ENCODE measurements at regions not wholly inside any gene's neighbourhood (a gene's known extent, or its start where the extent isn't known, plus 50 kb on each side); places are given as distances from the start of the nearest gene placed in this dataset.

DNA sequence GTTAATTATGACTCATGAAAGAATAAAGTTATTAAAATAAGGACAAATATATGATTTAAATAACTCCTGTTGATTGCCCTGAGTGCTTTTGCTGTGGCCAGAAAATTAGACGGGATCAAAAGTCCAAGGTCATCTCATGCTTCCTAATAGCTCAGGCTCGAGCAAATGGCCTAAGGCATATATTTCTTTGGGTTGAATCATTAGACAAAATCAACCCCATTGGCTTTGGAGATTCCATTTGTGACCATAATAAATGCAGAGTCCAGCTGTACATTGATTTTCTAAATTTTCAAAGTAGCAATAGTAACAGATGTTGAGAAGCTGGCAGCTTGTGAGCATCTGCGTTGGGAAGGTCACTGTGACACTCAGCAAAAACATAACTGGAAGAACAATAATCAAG lies 464.5 kb upstream of the TGFBR2 start:
- Histone ChIP-seq H3K9me3 (no peaks in the 10 kb centered on the region), H3K36me3 (no peaks in the 10 kb centered on the region), H3K4me3 (no peak overlapping the region), H3K27ac (no peak overlapping the region), H3K4me1 (peaks cover 15% of the 10 kb centered on the region), H3K27me3 (no peaks in the 10 kb centered on the region)
- intact Hi-C loops (cut with DNase I), result no loop called here
- TF ChIP-seq POLR2A (IDR thresholded peaks at IDR 0.05), result no peak
- TF ChIP-seq CTCF (IDR thresholded peaks at IDR 0.05), result no peak
- no peak for TF ChIP-seq POLR2AphosphoS5 (IDR thresholded peaks at IDR 0.05; ENCODE audit: insufficient read depth in 1 of 2, low read depth in 1 of 2)
- no peak for DNase-seq (ENCODE audit: extremely low spot score in 2 of 2)

DNA sequence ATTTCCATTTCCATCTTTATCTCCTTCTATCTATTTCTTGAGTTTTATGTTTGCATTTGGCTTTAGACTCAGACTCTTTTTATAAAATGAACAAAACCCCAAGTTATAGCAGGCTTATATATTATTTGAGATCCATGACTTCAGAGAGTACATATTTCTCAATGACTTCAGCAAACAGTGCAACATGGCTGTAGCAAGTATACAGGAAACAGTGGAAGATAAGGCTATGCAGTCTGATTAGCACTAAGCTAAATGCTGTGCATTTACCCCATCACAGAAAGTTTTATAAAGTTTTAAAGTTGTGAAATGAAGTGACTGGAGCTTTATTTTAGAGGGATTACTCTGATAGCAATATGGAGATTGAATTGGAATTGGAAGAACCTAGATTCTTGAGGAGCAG lies 463.5 kb upstream of the TGFBR2 start:
- Histone ChIP-seq H3K36me3 (no peaks in the 10 kb centered on the region), H3K9me3 (no peaks in the 10 kb centered on the region), H3K4me3 (no peak overlapping the region), H3K4me1 (peaks cover 15% of the 10 kb centered on the region), H3K27ac (no peak overlapping the region), H3K27me3 (no peaks in the 10 kb centered on the region)
- DNase-seq (ENCODE audit: extremely low spot score in 2 of 2), result no peak
- TF ChIP-seq POLR2A (IDR thresholded peaks at IDR 0.05) (no peak), CTCF (IDR thresholded peaks at IDR 0.05) (no peak), POLR2AphosphoS5 (IDR thresholded peaks at IDR 0.05; ENCODE audit: insufficient read depth in 1 of 2, low read depth in 1 of 2) (no peak)
- intact Hi-C loops (cut with DNase I), result no loop called here

GRCh38 chr3:30145281-30145680 lies 461.1 kb upstream of the TGFBR2 start:
- intact Hi-C loops (cut with DNase I), result no loop called here
- TF ChIP-seq CTCF (IDR thresholded peaks at IDR 0.05), result no peak
- no peak for TF ChIP-seq POLR2AphosphoS5 (IDR thresholded peaks at IDR 0.05; ENCODE audit: insufficient read depth in 1 of 2, low read depth in 1 of 2)
- TF ChIP-seq POLR2A (IDR thresholded peaks at IDR 0.05), result no peak
- H3K27ac ChIP-seq, result no peak overlapping the region
- DNase-seq (ENCODE audit: extremely low spot score in 2 of 2), result no peak
- H3K4me3 ChIP-seq, result no peak overlapping the region
- no peaks in the 10 kb centered on the region for H3K9me3 ChIP-seq
- H3K4me1 ChIP-seq, result peaks cover 15% of the 10 kb centered on the region
- H3K27me3 ChIP-seq, result no peaks in the 10 kb centered on the region
- H3K36me3 ChIP-seq, result no peaks in the 10 kb centered on the region

- no peaks in the 10 kb centered on the region for H3K27me3 ChIP-seq
- TF ChIP-seq POLR2AphosphoS5 (IDR thresholded peaks at IDR 0.05; ENCODE audit: insufficient read depth in 1 of 2, low read depth in 1 of 2) (no peak), POLR2A (IDR thresholded peaks at IDR 0.05) (no peak), CTCF (IDR thresholded peaks at IDR 0.05) (no peak)
- intact Hi-C loops (cut with DNase I), result no loop called here
- H3K27ac ChIP-seq, result no peak overlapping the region
- DNase-seq (ENCODE audit: extremely low spot score in 2 of 2), result no peak
- no peaks in the 10 kb centered on the region for H3K9me3 ChIP-seq
- H3K4me1 ChIP-seq, result peaks cover 2% of the 10 kb centered on the region
- H3K4me3 ChIP-seq, result no peak overlapping the region
- H3K36me3 ChIP-seq, result no peaks in the 10 kb centered on the region
Observed at GRCh38 chr3:30146978-30147377, 459.4 kb upstream of the TGFBR2 start.

DNA sequence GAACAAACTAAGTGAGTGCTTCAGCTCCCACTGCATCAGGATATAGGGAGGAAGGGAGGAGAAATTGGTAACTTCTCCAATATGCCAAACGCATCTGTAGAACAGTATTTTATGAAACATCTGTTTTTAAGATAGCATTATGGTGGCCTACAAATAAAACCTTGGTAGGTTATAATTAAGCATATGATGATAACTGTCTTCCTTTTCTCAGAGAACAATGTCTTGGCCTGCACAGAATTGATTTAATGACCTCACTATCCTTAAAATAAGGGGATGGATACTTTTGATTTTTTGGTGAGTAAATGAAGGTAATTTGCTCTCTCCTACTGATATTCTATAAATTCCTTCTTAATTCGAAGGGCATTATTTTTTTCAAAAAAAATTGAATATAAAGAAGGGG lies 451.5 kb upstream of the TGFBR2 start:
- Histone ChIP-seq H3K27me3 (no peaks in the 10 kb centered on the region), H3K4me3 (no peak overlapping the region), H3K36me3 (no peaks in the 10 kb centered on the region), H3K27ac (no peak overlapping the region), H3K4me1 (no peaks in the 10 kb centered on the region), H3K9me3 (no peaks in the 10 kb centered on the region)
- no peak for DNase-seq (ENCODE audit: extremely low spot score in 2 of 2)
- intact Hi-C loops (cut with DNase I), result no loop called here
- no peak for TF ChIP-seq POLR2A (IDR thresholded peaks at IDR 0.05)
- no peak for TF ChIP-seq CTCF (IDR thresholded peaks at IDR 0.05)
- no peak for TF ChIP-seq POLR2AphosphoS5 (IDR thresholded peaks at IDR 0.05; ENCODE audit: insufficient read depth in 1 of 2, low read depth in 1 of 2)
